Astrocyte (in vitro differentiated cells and primary cell): ENCODE measurements at regions not wholly inside any gene's neighbourhood (a gene's known extent, or its start where the extent isn't known, plus 50 kb on each side); places are given as distances from the start of the nearest gene placed in this dataset.

ENCODE experiments used
- DNase-seq: peaks from one replicate; pipeline ENCODE4 v3.0.0-alpha.2; 2010; ENCODE audit warnings: low read depth
- FAIRE-seq: peaks from 2 replicates; lab custom pipeline; 2011; peaks lifted over from hg19 to GRCh38; lab: Jason Lieb, UNC
- H2AFZ ChIP-seq: 2 replicates; pipeline ENCODE4 v1.6.0; 2012; ENCODE audit warnings: low read depth, low read length, inconsistent platforms
- H3K27ac ChIP-seq: 2 replicates; pipeline ENCODE4 v1.5.1; 2011; ENCODE audit warnings: low read depth, low read length, inconsistent platforms
- H3K27me3 ChIP-seq: 2 replicates; pipeline ENCODE4 v1.6.0; 2011; ENCODE audit warnings: low read length, inconsistent platforms; ENCODE audit not compliant: insufficient read depth
- H3K36me3 ChIP-seq: 2 replicates; pipeline ENCODE4 v1.5.1; 2011; ENCODE audit warnings: low read length, inconsistent platforms; ENCODE audit not compliant: insufficient read depth
- H3K4me1 ChIP-seq: 2 replicates; pipeline ENCODE4 v1.5.1; 2011; ENCODE audit warnings: low read length, inconsistent platforms; ENCODE audit not compliant: insufficient read depth
- H3K4me2 ChIP-seq: 2 replicates; pipeline ENCODE4 v1.6.0; 2012; ENCODE audit warnings: low read length, inconsistent platforms
- H3K4me3 ChIP-seq: 2 replicates; pipeline ENCODE4 v1.5.1; 2011; ENCODE audit warnings: low read depth, mild to moderate bottlenecking, low read length, inconsistent platforms; ENCODE audit not compliant: insufficient read depth
- H3K79me2 ChIP-seq: 2 replicates; pipeline ENCODE4 v1.6.0; 2012; ENCODE audit warnings: mild to moderate bottlenecking, low read length, inconsistent platforms; ENCODE audit not compliant: insufficient read depth
- H3K9ac ChIP-seq: 2 replicates; pipeline ENCODE4 v1.6.0; 2012; ENCODE audit warnings: mild to moderate bottlenecking, low read length, inconsistent platforms
- H3K9me3 ChIP-seq: 2 replicates; pipeline ENCODE4 v1.5.1; 2012; ENCODE audit warnings: low read depth, mild to moderate bottlenecking, low read length, inconsistent platforms; ENCODE audit not compliant: insufficient read depth
- H4K20me1 ChIP-seq: 2 replicates; pipeline ENCODE4 v1.6.0; 2012; ENCODE audit warnings: low read length, inconsistent platforms; ENCODE audit not compliant: insufficient read depth
- H3K27ac Mint-ChIP-seq: one replicate; pipeline ENCODE4 v1.8.0; 2021; ENCODE audit warnings: mild to moderate bottlenecking, mixed read lengths; ENCODE audit not compliant: unreplicated experiment
- H3K27me3 Mint-ChIP-seq: one replicate; pipeline ENCODE4 v1.8.0; 2021; ENCODE audit warnings: low read depth, mixed read lengths; ENCODE audit not compliant: unreplicated experiment
- H3K36me3 Mint-ChIP-seq: one replicate; pipeline ENCODE4 v1.8.0; 2021; ENCODE audit warnings: low read depth, mixed read lengths; ENCODE audit not compliant: unreplicated experiment
- H3K4me1 Mint-ChIP-seq: one replicate; pipeline ENCODE4 v1.8.0; 2021; ENCODE audit warnings: low read depth, mixed read lengths; ENCODE audit not compliant: unreplicated experiment
- H3K4me3 Mint-ChIP-seq: one replicate; pipeline ENCODE4 v1.8.0; 2021; ENCODE audit warnings: mild to moderate bottlenecking, moderate library complexity, mixed read lengths; ENCODE audit not compliant: unreplicated experiment
- H3K9me3 Mint-ChIP-seq: one replicate; pipeline ENCODE4 v1.8.0; 2021; ENCODE audit warnings: mild to moderate bottlenecking, mixed read lengths; ENCODE audit not compliant: unreplicated experiment
- EZH2 ChIP-seq: IDR thresholded peaks from 2 replicates; pipeline ENCODE4 v1.6.1; 2012; ENCODE audit warnings: mild to moderate bottlenecking, low read length, inconsistent platforms; ENCODE audit not compliant: insufficient read depth
- TF ChIP-seq, protein P1 (sequence below): IDR thresholded peaks from 2 replicates; pipeline ENCODE4 v1.5.1; 2011; ENCODE audit warnings: low read depth, mild to moderate bottlenecking, inconsistent platforms, low read length, moderate library complexity; ENCODE audit not compliant: insufficient read depth

GRCh38 chr2:12424219-12424618, 292.5 kb upstream of the TRIB2 start:
- H2AFZ ChIP-seq: no peak overlapping the region
- no peaks in the 10 kb centered on the region for H3K79me2 ChIP-seq
- H3K9ac ChIP-seq: no peak overlapping the region
- H3K27ac ChIP-seq: no peak overlapping the region
- no peaks in the 10 kb centered on the region for H3K36me3 Mint-ChIP-seq
- TF ChIP-seq EZH2: no peak
- TF ChIP-seq, protein P1, sequence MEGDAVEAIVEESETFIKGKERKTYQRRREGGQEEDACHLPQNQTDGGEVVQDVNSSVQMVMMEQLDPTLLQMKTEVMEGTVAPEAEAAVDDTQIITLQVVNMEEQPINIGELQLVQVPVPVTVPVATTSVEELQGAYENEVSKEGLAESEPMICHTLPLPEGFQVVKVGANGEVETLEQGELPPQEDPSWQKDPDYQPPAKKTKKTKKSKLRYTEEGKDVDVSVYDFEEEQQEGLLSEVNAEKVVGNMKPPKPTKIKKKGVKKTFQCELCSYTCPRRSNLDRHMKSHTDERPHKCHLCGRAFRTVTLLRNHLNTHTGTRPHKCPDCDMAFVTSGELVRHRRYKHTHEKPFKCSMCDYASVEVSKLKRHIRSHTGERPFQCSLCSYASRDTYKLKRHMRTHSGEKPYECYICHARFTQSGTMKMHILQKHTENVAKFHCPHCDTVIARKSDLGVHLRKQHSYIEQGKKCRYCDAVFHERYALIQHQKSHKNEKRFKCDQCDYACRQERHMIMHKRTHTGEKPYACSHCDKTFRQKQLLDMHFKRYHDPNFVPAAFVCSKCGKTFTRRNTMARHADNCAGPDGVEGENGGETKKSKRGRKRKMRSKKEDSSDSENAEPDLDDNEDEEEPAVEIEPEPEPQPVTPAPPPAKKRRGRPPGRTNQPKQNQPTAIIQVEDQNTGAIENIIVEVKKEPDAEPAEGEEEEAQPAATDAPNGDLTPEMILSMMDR: no peak
- H3K4me2 ChIP-seq: no peak overlapping the region
- H3K4me3 ChIP-seq: no peak overlapping the region
- H3K4me1 ChIP-seq: no peaks in the 10 kb centered on the region
- peaks cover 11% of the 10 kb centered on the region for H3K4me1 Mint-ChIP-seq
- FAIRE-seq (no peak), DNase-seq (no peak)
- H3K9me3 Mint-ChIP-seq: no peaks in the 10 kb centered on the region
- no peaks in the 10 kb centered on the region for H4K20me1 ChIP-seq
- H3K36me3 ChIP-seq: no peaks in the 10 kb centered on the region
- H3K27me3 ChIP-seq: no peaks in the 10 kb centered on the region
- H3K27ac Mint-ChIP-seq: no peak overlapping the region
- no peaks in the 10 kb centered on the region for H3K27me3 Mint-ChIP-seq
- H3K9me3 ChIP-seq: no peaks in the 10 kb centered on the region
- no peak overlapping the region for H3K4me3 Mint-ChIP-seq

DNA sequence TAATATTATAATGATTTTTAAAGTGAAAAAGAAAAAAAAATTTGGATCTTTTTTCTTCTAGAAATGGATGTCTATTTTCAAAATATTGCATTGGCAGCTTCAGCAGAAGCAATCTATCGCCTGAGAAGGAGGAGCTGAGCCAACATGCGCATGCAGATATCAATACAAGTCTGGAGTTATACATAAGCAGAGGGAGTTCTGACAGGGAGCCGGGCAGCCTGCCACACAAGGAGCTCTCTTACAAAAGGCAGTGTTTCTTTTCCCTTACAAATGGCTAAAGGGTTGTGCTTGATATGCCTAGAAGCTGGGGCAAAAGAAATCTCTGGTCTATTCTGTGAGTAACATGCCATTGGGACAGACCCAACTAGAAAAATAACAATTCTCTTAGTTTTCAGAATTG, 291.9 kb upstream of the TRIB2 start:
- Mint-ChIP-seq H3K9me3 (no peaks in the 10 kb centered on the region), H3K27ac (no peak overlapping the region), H3K36me3 (no peaks in the 10 kb centered on the region), H3K4me1 (peaks cover 11% of the 10 kb centered on the region), H3K4me3 (no peak overlapping the region), H3K27me3 (no peaks in the 10 kb centered on the region)
- TF ChIP-seq EZH2: no peak
- Histone ChIP-seq H3K9me3 (no peaks in the 10 kb centered on the region), H3K79me2 (no peaks in the 10 kb centered on the region), H3K4me2 (no peak overlapping the region), H4K20me1 (no peaks in the 10 kb centered on the region), H3K4me1 (peaks cover under 1% of the 10 kb centered on the region), H3K9ac (no peak overlapping the region), H3K27ac (no peak overlapping the region), H3K36me3 (no peaks in the 10 kb centered on the region), H3K27me3 (no peaks in the 10 kb centered on the region), H3K4me3 (no peak overlapping the region), H2AFZ (no peak overlapping the region)
- FAIRE-seq (no peak), DNase-seq (no peak)

DNA sequence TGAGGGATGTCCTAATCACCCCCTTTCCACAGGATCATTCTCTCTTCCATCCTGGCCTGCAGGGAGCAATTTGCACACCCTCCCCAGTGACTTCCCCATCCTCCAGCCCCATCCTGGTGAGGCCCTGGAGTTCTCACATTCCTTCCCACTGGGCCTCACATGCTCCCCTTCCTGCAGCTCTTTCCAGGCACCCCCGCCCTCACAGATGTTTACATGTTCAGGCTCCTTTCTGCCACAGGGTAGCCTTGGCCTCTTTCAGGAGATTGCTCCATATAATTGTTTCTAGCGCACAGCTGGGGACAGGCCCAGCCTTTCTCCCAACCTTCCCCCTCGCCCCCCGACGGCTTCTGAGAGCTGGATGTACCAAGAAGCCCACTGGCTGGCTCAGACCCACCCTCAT, 288.4 kb upstream of the TRIB2 start:
- H4K20me1 ChIP-seq: no peaks in the 10 kb centered on the region
- no peak overlapping the region for H3K4me2 ChIP-seq
- FAIRE-seq (no peak), DNase-seq (no peak)
- Mint-ChIP-seq H3K4me1 (peaks cover 17% of the 10 kb centered on the region), H3K9me3 (no peaks in the 10 kb centered on the region), H3K27me3 (no peaks in the 10 kb centered on the region), H3K4me3 (no peak overlapping the region), H3K27ac (peak overlapping the region; percentile 30), H3K36me3 (no peaks in the 10 kb centered on the region)
- no peaks in the 10 kb centered on the region for H3K79me2 ChIP-seq
- no peak overlapping the region for H3K9ac ChIP-seq
- no peaks in the 10 kb centered on the region for H3K9me3 ChIP-seq
- no peak overlapping the region for H3K4me3 ChIP-seq
- H3K27ac ChIP-seq: no peak overlapping the region
- H3K4me1 ChIP-seq: peaks cover 3% of the 10 kb centered on the region
- no peak overlapping the region for H2AFZ ChIP-seq
- H3K36me3 ChIP-seq: no peaks in the 10 kb centered on the region
- TF ChIP-seq, protein P1: no peak
- TF ChIP-seq EZH2: no peak
- H3K27me3 ChIP-seq: no peaks in the 10 kb centered on the region
